DMS53 treated with DMSO at 0.1 percent for 48 hours (cell line): ENCODE measurements at regions not wholly inside any gene's neighbourhood (a gene's known extent, or its start where the extent isn't known, plus 50 kb on each side); places are given as distances from the start of the nearest gene placed in this dataset.
"Not testable (repeated sequence)": the region's sequence is repeated elsewhere in the genome, so short reads cannot be mapped to it uniquely, and the experiment has no call there.

Experiments used
- DNase-seq: peaks from one replicate; lab custom pipeline; 2025; ENCODE audit not compliant: unreplicated experiment; lab: John Stamatoyannopoulos, UW

- DNase-seq: no peak
These were observed 118.9 kb upstream of the EGR2 start for GRCh38 chr10:62935022-62935421.

- DNase-seq: no peak
These were observed 118.1 kb upstream of the EGR2 start for GRCh38 chr10:62934258-62934657.

GRCh38 chr10:62928763-62929162 lies 112.6 kb upstream of the EGR2 start:
- DNase-seq: not testable (repeated sequence)

- DNase-seq: no peak
These were observed 110.2 kb upstream of the EGR2 start for GRCh38 chr10:62926407-62926806.

GRCh38 chr10:62924344-62924748 lies 108.2 kb upstream of the EGR2 start:
- peak; percentile 4 for DNase-seq

- DNase-seq: no peak
These were observed 103.6 kb upstream of the EGR2 start for GRCh38 chr10:62919776-62920175.

GRCh38 chr10:62917475-62918238 lies 101.5 kb upstream of the EGR2 start:
- no peak for DNase-seq

- DNase-seq: no peak
These were observed 100.0 kb upstream of the EGR2 start for GRCh38 chr10:62916141-62916603.

GRCh38 chr10:62915158-62915557 lies 99.0 kb upstream of the EGR2 start:
- DNase-seq: no peak

GRCh38 chr10:62912086-62912485 lies 95.9 kb upstream of the EGR2 start:
- DNase-seq: no peak

- DNase-seq: no peak
These were observed 95.2 kb upstream of the EGR2 start for GRCh38 chr10:62911210-62911963.

GRCh38 chr10:62907470-62908212 lies 91.5 kb upstream of the EGR2 start:
- DNase-seq: peak; percentile 96

GRCh38 chr10:62904281-62904875 lies 88.2 kb upstream of the EGR2 start:
- DNase-seq: no peak

- DNase-seq: no peak
These were observed 87.7 kb upstream of the EGR2 start for GRCh38 chr10:62903828-62904227.

- DNase-seq: no peak
These were observed 84.8 kb upstream of the EGR2 start for GRCh38 chr10:62900829-62901571.

- no peak for DNase-seq
These were observed 83.1 kb upstream of the EGR2 start for GRCh38 chr10:62899311-62899710.

GRCh38 chr10:62895063-62895462 lies 78.9 kb upstream of the EGR2 start:
- DNase-seq: no peak

- no peak for DNase-seq
These were observed 78.0 kb upstream of the EGR2 start for GRCh38 chr10:62894156-62894555.

GRCh38 chr10:62893036-62893435 lies 76.9 kb upstream of the EGR2 start:
- no peak for DNase-seq

- DNase-seq: no peak
These were observed 74.2 kb upstream of the EGR2 start for GRCh38 chr10:62890395-62890794.

GRCh38 chr10:62887642-62888041 lies 71.5 kb upstream of the EGR2 start:
- DNase-seq: no peak
